ENCODE measurements at regions not wholly inside any gene's neighbourhood (a gene's known extent, or its start where the extent isn't known, plus 50 kb on each side); places are given as distances from the start of the nearest gene placed in this dataset.

DNA sequence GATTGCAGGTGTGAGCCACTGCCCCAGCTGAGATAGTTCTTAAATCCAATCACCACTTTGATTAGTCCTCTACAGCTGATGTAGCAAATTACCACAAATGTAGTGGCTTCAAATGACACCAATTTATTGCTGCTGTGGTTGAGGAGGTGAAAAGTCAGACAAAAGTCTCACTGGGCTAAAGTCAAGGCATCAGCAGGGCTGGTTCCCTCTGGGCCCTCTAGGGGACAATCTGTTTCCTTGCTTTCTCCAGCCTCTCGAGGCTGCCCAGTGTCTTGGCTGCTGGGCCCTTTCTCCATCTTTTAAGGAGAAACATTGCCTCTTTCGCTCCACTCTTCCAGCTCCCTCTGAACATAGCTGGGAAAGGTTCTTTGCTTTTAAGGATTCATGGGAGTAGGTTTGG is 50.5 kb upstream of the SHANK2 start:
- TF ChIP-seq, protein P1, sequence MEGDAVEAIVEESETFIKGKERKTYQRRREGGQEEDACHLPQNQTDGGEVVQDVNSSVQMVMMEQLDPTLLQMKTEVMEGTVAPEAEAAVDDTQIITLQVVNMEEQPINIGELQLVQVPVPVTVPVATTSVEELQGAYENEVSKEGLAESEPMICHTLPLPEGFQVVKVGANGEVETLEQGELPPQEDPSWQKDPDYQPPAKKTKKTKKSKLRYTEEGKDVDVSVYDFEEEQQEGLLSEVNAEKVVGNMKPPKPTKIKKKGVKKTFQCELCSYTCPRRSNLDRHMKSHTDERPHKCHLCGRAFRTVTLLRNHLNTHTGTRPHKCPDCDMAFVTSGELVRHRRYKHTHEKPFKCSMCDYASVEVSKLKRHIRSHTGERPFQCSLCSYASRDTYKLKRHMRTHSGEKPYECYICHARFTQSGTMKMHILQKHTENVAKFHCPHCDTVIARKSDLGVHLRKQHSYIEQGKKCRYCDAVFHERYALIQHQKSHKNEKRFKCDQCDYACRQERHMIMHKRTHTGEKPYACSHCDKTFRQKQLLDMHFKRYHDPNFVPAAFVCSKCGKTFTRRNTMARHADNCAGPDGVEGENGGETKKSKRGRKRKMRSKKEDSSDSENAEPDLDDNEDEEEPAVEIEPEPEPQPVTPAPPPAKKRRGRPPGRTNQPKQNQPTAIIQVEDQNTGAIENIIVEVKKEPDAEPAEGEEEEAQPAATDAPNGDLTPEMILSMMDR (tag by site-specific recombination; IDR thresholded peaks at IDR 0.05) = no peak
- TF ChIP-seq, protein P2, sequence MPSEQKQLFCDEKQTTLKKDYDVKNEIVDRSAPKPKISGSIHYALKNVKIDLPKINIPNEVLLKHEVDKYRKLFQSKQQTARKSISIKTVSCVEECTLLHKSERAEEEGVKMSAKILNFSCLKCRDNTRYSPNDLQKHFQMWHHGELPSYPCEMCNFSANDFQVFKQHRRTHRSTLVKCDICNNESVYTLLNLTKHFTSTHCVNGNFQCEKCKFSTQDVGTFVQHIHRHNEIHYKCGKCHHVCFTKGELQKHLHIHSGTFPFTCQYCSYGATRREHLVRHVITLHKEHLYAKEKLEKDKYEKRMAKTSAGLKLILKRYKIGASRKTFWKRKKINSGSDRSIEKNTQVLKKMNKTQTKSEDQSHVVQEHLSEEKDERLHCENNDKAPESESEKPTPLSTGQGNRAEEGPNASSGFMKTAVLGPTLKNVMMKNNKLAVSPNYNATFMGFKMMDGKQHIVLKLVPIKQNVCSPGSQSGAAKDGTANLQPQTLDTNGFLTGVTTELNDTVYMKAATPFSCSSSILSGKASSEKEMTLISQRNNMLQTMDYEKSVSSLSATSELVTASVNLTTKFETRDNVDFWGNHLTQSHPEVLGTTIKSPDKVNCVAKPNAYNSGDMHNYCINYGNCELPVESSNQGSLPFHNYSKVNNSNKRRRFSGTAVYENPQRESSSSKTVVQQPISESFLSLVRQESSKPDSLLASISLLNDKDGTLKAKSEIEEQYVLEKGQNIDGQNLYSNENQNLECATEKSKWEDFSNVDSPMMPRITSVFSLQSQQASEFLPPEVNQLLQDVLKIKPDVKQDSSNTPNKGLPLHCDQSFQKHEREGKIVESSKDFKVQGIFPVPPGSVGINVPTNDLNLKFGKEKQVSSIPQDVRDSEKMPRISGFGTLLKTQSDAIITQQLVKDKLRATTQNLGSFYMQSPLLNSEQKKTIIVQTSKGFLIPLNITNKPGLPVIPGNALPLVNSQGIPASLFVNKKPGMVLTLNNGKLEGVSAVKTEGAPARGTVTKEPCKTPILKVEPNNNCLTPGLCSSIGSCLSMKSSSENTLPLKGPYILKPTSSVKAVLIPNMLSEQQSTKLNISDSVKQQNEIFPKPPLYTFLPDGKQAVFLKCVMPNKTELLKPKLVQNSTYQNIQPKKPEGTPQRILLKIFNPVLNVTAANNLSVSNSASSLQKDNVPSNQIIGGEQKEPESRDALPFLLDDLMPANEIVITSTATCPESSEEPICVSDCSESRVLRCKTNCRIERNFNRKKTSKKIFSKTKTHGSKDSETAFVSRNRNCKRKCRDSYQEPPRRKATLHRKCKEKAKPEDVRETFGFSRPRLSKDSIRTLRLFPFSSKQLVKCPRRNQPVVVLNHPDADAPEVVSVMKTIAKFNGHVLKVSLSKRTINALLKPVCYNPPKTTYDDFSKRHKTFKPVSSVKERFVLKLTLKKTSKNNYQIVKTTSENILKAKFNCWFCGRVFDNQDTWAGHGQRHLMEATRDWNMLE (tag by site-specific recombination; conservative IDR thresholded peaks at IDR 0.05; ENCODE audit: low read depth) = no peak
- TF ChIP-seq ZFP37 (tag by site-specific recombination; IDR thresholded peaks at IDR 0.05) = no peak
- TF ChIP-seq ZNF146 (tag by site-specific recombination; IDR thresholded peaks at IDR 0.05) = no peak
- no peak for TF ChIP-seq ZNF23 (tag by site-specific recombination; IDR thresholded peaks at IDR 0.05; ENCODE audit: borderline replicate concordance)
- no peak for TF ChIP-seq ZBTB20 (tag by site-specific recombination; IDR thresholded peaks at IDR 0.05)
- no peak for TF ChIP-seq YY1 (tag by site-specific recombination; IDR thresholded peaks at IDR 0.05)
- TF ChIP-seq ZNF548 (tag by site-specific recombination; IDR thresholded peaks at IDR 0.05) = no peak
- TF ChIP-seq HOXC10 (CRISPR knock-in tag; IDR thresholded peaks at IDR 0.05) = no peak
- no peak for TF ChIP-seq ZNF292 (tag by site-specific recombination; IDR thresholded peaks at IDR 0.05; ENCODE audit: borderline replicate concordance, low read depth)
- no peak for TF ChIP-seq ZNF768 (tag by site-specific recombination; IDR thresholded peaks at IDR 0.05)
- TF ChIP-seq MYNN (tag by site-specific recombination; IDR thresholded peaks at IDR 0.05; ENCODE audit: borderline replicate concordance) = no peak
